ENCODE measurements at regions not wholly inside any gene's neighbourhood (a gene's known extent, or its start where the extent isn't known, plus 50 kb on each side); places are given as distances from the start of the nearest gene placed in this dataset.

- Histone ChIP-seq H3K14ac (ENCODE audit: insufficient read depth, low read length) (no peak overlapping the region), H3K79me2 (ENCODE audit: insufficient read depth, low read length) (no peaks in the 10 kb centered on the region), H4K8ac (replicated peaks; ENCODE audit: insufficient read length, low read depth, low read length) (no peak overlapping the region), H3K4ac (ENCODE audit: low read depth, low read length) (no peak overlapping the region), H2BK12ac (ENCODE audit: insufficient read length, low read depth, low read length) (no peak overlapping the region), H4K20me1 (ENCODE audit: control insufficient read depth, insufficient read depth, insufficient read length) (no peaks in the 10 kb centered on the region), H3K9ac (ENCODE audit: extremely low read depth, insufficient read length, low read length) (no peak overlapping the region), H3K27me3 (ENCODE audit: insufficient read depth, low read length) (no peaks in the 10 kb centered on the region; the same call in none of the 2 replicates), H2BK5ac (ENCODE audit: insufficient read length, low read length) (no peak overlapping the region), H3K56ac (ENCODE audit: insufficient read length, low read depth, low read length) (no peak overlapping the region), H3K27ac (ENCODE audit: insufficient read length, low read depth, low read length) (no peak overlapping the region), H4K91ac (ENCODE audit: insufficient read length, low read depth, low read length) (no peak overlapping the region), H3K23ac (ENCODE audit: insufficient read length, low read depth, low read length) (no peak overlapping the region), H3K4me1 (ENCODE audit: insufficient read depth, low read length) (no peaks in the 10 kb centered on the region), H3K23me2 (ENCODE audit: insufficient read length, low read depth, low read length, poor library complexity, severe bottlenecking) (no peaks in the 10 kb centered on the region), H3T11ph (ENCODE audit: low read length) (no peak overlapping the region), H4K5ac (ENCODE audit: insufficient read length, low read depth, low read length) (no peak overlapping the region), H3K79me1 (ENCODE audit: insufficient read depth, low read depth, low read length, poor library complexity, severe bottlenecking) (no peaks in the 10 kb centered on the region), H2BK20ac (ENCODE audit: low read depth, low read length, poor library complexity, severe bottlenecking) (no peak overlapping the region), H2BK120ac (ENCODE audit: low read depth, low read length, poor library complexity, severe bottlenecking) (no peak overlapping the region), H3K4me2 (ENCODE audit: insufficient read depth, insufficient read length, low read length) (no peak overlapping the region), H3K9me3 (ENCODE audit: control insufficient read depth, low read depth, low read length) (no peaks in the 10 kb centered on the region), H2BK15ac (ENCODE audit: low read depth, low read length) (no peak overlapping the region), H3K18ac (ENCODE audit: insufficient read length, low read depth, low read length) (no peak overlapping the region), H2AFZ (ENCODE audit: low read length) (no peak overlapping the region), H2AK5ac (ENCODE audit: insufficient read length, low read length) (no peak overlapping the region)
- no peak for TF ChIP-seq CTCF (conservative IDR thresholded peaks at IDR 0.05)
- Mint-ChIP-seq H3K4me1 (peaks cover 18 to 19% of the 10 kb centered on the region in 2 experiments), H3K9me3 (no peaks in the 10 kb centered on the region), H3K27me3 (ENCODE audit: low read depth) (no peaks in the 10 kb centered on the region), H3K27ac (no peak overlapping the region), H3K4me3 (no peak overlapping the region), H3K36me3 (ENCODE audit: insufficient read depth in 1 of 3, low read depth in 3 of 3) (no peaks in the 10 kb centered on the region)
- no peak for DNase-seq
- no CpG with 5 or more reads among the region's 4 CpGs for WGBS (ENCODE audit: extremely low coverage, insufficient read length, low lambda C conversion rate)
Measured at GRCh38 chr3:190193210-190193609, 72.5 kb upstream of the P3H2 start.

Data from H9 (cell line).